ENCODE measurements at regions not wholly inside any gene's neighbourhood (a gene's known extent, or its start where the extent isn't known, plus 50 kb on each side); places are given as distances from the start of the nearest gene placed in this dataset.

- Histone ChIP-seq H2BK20ac (ENCODE audit: low read length) (no peak overlapping the region), H4K8ac (ENCODE audit: extremely low read depth, insufficient read depth, low read length) (no peak overlapping the region), H2BK120ac (replicated peaks; ENCODE audit: low read depth, low read length) (no peak overlapping the region)
- TF ChIP-seq GTF2F1 (IDR thresholded peaks at IDR 0.05; ENCODE audit: borderline replicate concordance, low read depth, low read length) (no peak), HDAC6 (IDR thresholded peaks at IDR 0.05; ENCODE audit: low read depth, low read length) (no peak), BCL11A (IDR thresholded peaks at IDR 0.05; ENCODE audit: low read depth in 2 of 2, low read length in 2 of 2) (no peak), SIX5 (IDR thresholded peaks at IDR 0.05; ENCODE audit: low read depth, low read length) (no peak)
Observed at GRCh38 chr6:56378966-56379585, 131.7 kb upstream of the COL21A1 start.

More at GRCh38 chr6:56378966-56379585, 131.7 kb upstream of the COL21A1 start:
- Histone ChIP-seq H3K18ac (ENCODE audit: extremely low read depth, low read length) (no peak overlapping the region), H3K14ac (ENCODE audit: insufficient read length) (no peak overlapping the region), H3K56ac (replicated peaks; ENCODE audit: insufficient read length, low read depth, low read length) (no peak overlapping the region), H3K4me2 (ENCODE audit: insufficient read depth in 1 of 2, low read depth in 2 of 2, low read length in 2 of 2) (no peak overlapping the region), H4K20me1 (replicated peaks in 1 of 2; ENCODE audit: control insufficient read depth in 1 of 2, insufficient read depth in 2 of 2, low read length in 2 of 2) (no peaks in the 10 kb centered on the region), H4K5ac (ENCODE audit: insufficient read length, low read depth, low read length) (no peak overlapping the region), H3K4me1 (replicated peaks in 1 of 4; ENCODE audit: control insufficient read depth in 3 of 4, insufficient read depth in 4 of 4, low read length in 3 of 4) (no peaks in the 10 kb centered on the region), H2BK15ac (ENCODE audit: low read length) (no peak overlapping the region), H3K4me3 (ENCODE audit: extremely low read depth in 1 of 4, insufficient read depth in 2 of 4, low read depth in 3 of 4, low read length in 4 of 4) (no peak overlapping the region), H2AFZ (ENCODE audit: low read length) (no peak overlapping the region), H3K79me1 (ENCODE audit: low read depth, low read length) (no peaks in the 10 kb centered on the region), H3K9ac (replicated peaks in 1 of 4; ENCODE audit: extremely low read depth in 1 of 4, low read depth in 3 of 4, low read length in 3 of 4) (no peak overlapping the region), H2BK5ac (ENCODE audit: low read depth, low read length) (no peak overlapping the region), H2AK5ac (ENCODE audit: low read depth, low read length) (no peak overlapping the region), H3K79me2 (ENCODE audit: control insufficient read depth in 1 of 2, insufficient read depth in 2 of 2, low read length in 2 of 2) (no peaks in the 10 kb centered on the region), H3K23me2 (ENCODE audit: low read depth, low read length) (no peaks in the 10 kb centered on the region; the same call in 1 of the 2 replicates), H3K36me3 (ENCODE audit: control insufficient read depth in 2 of 4, insufficient read depth in 4 of 4, low read length in 3 of 4) (no peaks in the 10 kb centered on the region), H2BK12ac (ENCODE audit: low read depth, low read length) (no peak overlapping the region), H3K27me3 (replicated peaks in 1 of 4; ENCODE audit: control insufficient read depth in 3 of 4, extremely low read depth in 1 of 4, insufficient read depth in 3 of 4, low read length in 3 of 4) (no peaks in the 10 kb centered on the region), H4K91ac (replicated peaks; ENCODE audit: insufficient read length, low read length) (no peak overlapping the region), H3K23ac (ENCODE audit: insufficient read length) (no peak overlapping the region), H3K4ac (replicated peaks; ENCODE audit: insufficient read length, low read depth, low read length) (no peak overlapping the region), H3K9me3 (ENCODE audit: insufficient read depth in 2 of 2, low read depth in 1 of 2, low read length in 1 of 2) (no peaks in the 10 kb centered on the region), H3K27ac (ENCODE audit: low read depth, low read length) (no peak overlapping the region)
- DNase-seq (ENCODE audit: low read depth in 1 of 2, low spot score in 2 of 2) (no peak), FAIRE-seq (no peak)
- CTCF ChIA-PET (ENCODE audit: partially characterized antibody) = interaction anchor here (1.1 to 1.2 kb wide), 2 partner anchors 9 to 328 kb away, joined by 3 to 4 read pairs; no protein-coding TSS in a partner anchor
- POLR2A ChIA-PET (ENCODE audit: partially characterized antibody) = no interaction called here
- 87% methylated on average over 7 of the region's 7 CpGs; no CpG with 5 or more reads in 1 of the 2 experiments for WGBS, 2 experiments (ENCODE audit: extremely low coverage in 1 of 2, insufficient coverage in 1 of 2, insufficient read length in 1 of 2, insufficient replicate concordance in 2 of 2, low coverage in 1 of 2, low lambda C conversion rate in 2 of 2, missing lambda C conversion rate in 1 of 2)
